G401 (cell line): ENCODE measurements at regions not wholly inside any gene's neighbourhood (a gene's known extent, or its start where the extent isn't known, plus 50 kb on each side); places are given as distances from the start of the nearest gene placed in this dataset.
A peak's percentile ranks its signal among the peaks of the same experiment; 100 is the strongest.
"Not testable (repeated sequence)": the region's sequence is repeated elsewhere in the genome, so short reads cannot be mapped to it uniquely, and the experiment has no call there.

Experiments
- DNase-seq: peaks from one replicate; pipeline ENCODE4 v3.0.0-alpha.2; 2015; ENCODE audit warnings: low spot score
- in situ Hi-C: cut with HindIII; loops from 2 replicates; pipeline ENCODE4 v1.10.0; 2016; ENCODE audit warnings: low sequenced_read_pairs, mixed read lengths

GRCh38 chr2:48202863-48203642 lies 111.4 kb upstream of the FOXN2 start:
- no peak for DNase-seq
- in situ Hi-C loops: no loop called here

GRCh38 chr2:48203668-48204067 lies 110.8 kb upstream of the FOXN2 start:
- no peak for DNase-seq
- in situ Hi-C loops: no loop called here

GRCh38 chr2:48204750-48205136 lies 109.7 kb upstream of the FOXN2 start:
- no peak for DNase-seq
- in situ Hi-C loops: no loop called here

GRCh38 chr2:48205137-48205798 lies 109.2 kb upstream of the FOXN2 start:
- in situ Hi-C loops: no loop called here

GRCh38 chr2:48206056-48206656 lies 108.3 kb upstream of the FOXN2 start:
- DNase-seq, in situ Hi-C loops: not testable (repeated sequence)

More at GRCh38 chr2:48205137-48205798, 109.2 kb upstream of the FOXN2 start:
- peak; percentile 24 for DNase-seq

- DNase-seq: no peak
- in situ Hi-C loops: no loop called here
Observed at GRCh38 chr2:48207201-48207641, 107.3 kb upstream of the FOXN2 start.

GRCh38 chr2:48207851-48208250 lies 106.6 kb upstream of the FOXN2 start:
- in situ Hi-C loops: no loop called here
- DNase-seq: no peak

- in situ Hi-C loops: no loop called here
- no peak for DNase-seq
Observed at GRCh38 chr2:48209214-48209885, 105.1 kb upstream of the FOXN2 start.

GRCh38 chr2:48210189-48210588 lies 104.3 kb upstream of the FOXN2 start:
- DNase-seq: no peak
- in situ Hi-C loops: no loop called here

- DNase-seq: no peak
- in situ Hi-C loops: no loop called here
Observed at GRCh38 chr2:48213646-48214045, 100.8 kb upstream of the FOXN2 start.

- in situ Hi-C loops: no loop called here
- no peak for DNase-seq
Observed at GRCh38 chr2:48218169-48218568, 96.3 kb upstream of the FOXN2 start.

- DNase-seq: no peak
- in situ Hi-C loops: no loop called here
Observed at GRCh38 chr2:48219234-48219554, 95.3 kb upstream of the FOXN2 start.

- DNase-seq: no peak
- in situ Hi-C loops: no loop called here
Observed at GRCh38 chr2:48219555-48220436, 94.7 kb upstream of the FOXN2 start.

- in situ Hi-C loops: no loop called here
- DNase-seq: no peak
Observed at GRCh38 chr2:48220501-48220900, 94.0 kb upstream of the FOXN2 start.

GRCh38 chr2:48221846-48222516 lies 92.5 kb upstream of the FOXN2 start:
- DNase-seq: no peak
- in situ Hi-C loops: no loop called here

- DNase-seq: no peak
- in situ Hi-C loops: no loop called here
Observed at GRCh38 chr2:48227617-48228344, 86.7 kb upstream of the FOXN2 start.

- no peak for DNase-seq
- in situ Hi-C loops: no loop called here
Observed at GRCh38 chr2:48228345-48228684, 86.2 kb upstream of the FOXN2 start.

- no peak for DNase-seq
- in situ Hi-C loops: no loop called here
Observed at GRCh38 chr2:48229063-48229462, 85.4 kb upstream of the FOXN2 start.
